Body of pancreas (tissue), 4 donors: ENCODE measurements at regions not wholly inside any gene's neighbourhood (a gene's known extent, or its start where the extent isn't known, plus 50 kb on each side); places are given as distances from the start of the nearest gene placed in this dataset.

Experiments
- ATAC-seq: fragments of 150-250 bp; one replicate; pipeline ENCODE4 v1.9.1; 2016
- DNase-seq, 4 donors: peaks; one replicate each; pipeline ENCODE4 v3.0.0-alpha.2; 2019
- H3K27ac ChIP-seq, 4 donors: fragments of 200-600 bp; sonication (generic); 1 replicate in 3 of 4; 2 replicates in 1 of 4; pipeline versions ENCODE4 v1.5.1 to v1.6.1; 2016 to 2019; ENCODE audit warnings: mild to moderate bottlenecking in 1 of 4, mixed read lengths in 1 of 4, moderate library complexity in 1 of 4
- H3K27me3 ChIP-seq, 2 donors: fragments of 200-600 bp; sonication (generic); one replicate each; pipeline ENCODE4 v1.6.0; 2016; ENCODE audit warnings: mild to moderate bottlenecking in 1 of 2
- H3K36me3 ChIP-seq, 2 donors: fragments of 200-600 bp; sonication (generic); replicated peaks in 1 of 2; 2 replicates each; pipeline ENCODE4 v1.5.1; 2016; ENCODE audit warnings: low read depth in 2 of 2; ENCODE audit not compliant: insufficient read depth in 1 of 2
- H3K4me1 ChIP-seq: fragments of 200-600 bp; sonication (generic); one replicate; pipeline ENCODE4 v1.6.0; 2016
- H3K4me3 ChIP-seq, 2 donors: fragments of 200-600 bp; sonication (generic); 1 replicate in 1 of 2; 2 replicates in 1 of 2; pipeline ENCODE4 v1.5.1; 2016 to 2019
- H3K9me3 ChIP-seq, 3 donors: fragments of 200-600 bp; sonication (generic); 1 replicate in 2 of 3; 2 replicates in 1 of 3; pipeline ENCODE4 v1.5.1; 2016
- CTCF ChIP-seq, 7 experiments: fragments of 450-650 bp in 4 of 7; fragments of 200-600 bp in 3 of 7; sonication (generic) in 3 of 7; IDR thresholded peaks; one replicate each; pipeline ENCODE4 v1.5.1; 2016 to 2019; ENCODE audit warnings: antibody characterized with exemption in 7 of 7
- POLR2A ChIP-seq, 3 donors: fragments of 450-650 bp; IDR thresholded peaks; one replicate each; pipeline ENCODE4 v1.6.1; 2016; ENCODE audit warnings: antibody characterized with exemption in 3 of 3, mild to moderate bottlenecking in 2 of 3
- WGBS, 2 donors: methylation state at CpG; one replicate each; pipeline ENCODE4 v1.1.5; 2017; 5-methylcytosine and 5-hydroxymethylcytosine counted together
- intact Hi-C: fragments of 100-400 bp; cut with DNase I; formaldehyde crosslinking; loops from one replicate; pipeline ENCODE4 v1.15.1; 2023

- Histone ChIP-seq H3K27me3 (no peaks in the 10 kb centered on the region), H3K27ac (no peak overlapping the region), H3K36me3 (no peaks in the 10 kb centered on the region), H3K9me3 (no peaks in the 10 kb centered on the region), H3K4me3 (no peak overlapping the region), H3K4me1 (no peaks in the 10 kb centered on the region)
- intact Hi-C loops: no loop called here
- TF ChIP-seq CTCF (IDR thresholded peaks at IDR 0.05) (no peak), POLR2A (IDR thresholded peaks at IDR 0.05) (no peak)
- DNase-seq (no peak), ATAC-seq (no peak)
- WGBS, 2 donors: 92% methylated on average over 4 of the region's 4 CpGs
These were observed 106.1 kb downstream of the TNFAIP3 start for GRCh38 chr6:137973201-137973600.

GRCh38 chr6:137975188-137975940, 108.3 kb downstream of the TNFAIP3 start:
- Histone ChIP-seq H3K27me3 (no peaks in the 10 kb centered on the region), H3K9me3 (no peaks in the 10 kb centered on the region), H3K36me3 (no peaks in the 10 kb centered on the region), H3K4me1 (no peaks in the 10 kb centered on the region), H3K27ac (no peak overlapping the region), H3K4me3 (no peak overlapping the region)
- intact Hi-C loops: no loop called here
- 36 to 37% methylated on average over 6 of the region's 6 CpGs for WGBS, 2 donors
- TF ChIP-seq POLR2A (IDR thresholded peaks at IDR 0.05) (no peak), CTCF (IDR thresholded peaks at IDR 0.05) (peak in 5 of 7 experiments; percentile 17 to 42 (median 36))
- ATAC-seq (no peak), DNase-seq (no peak)

- H3K4me1 ChIP-seq: no peaks in the 10 kb centered on the region
- DNase-seq (no peak), ATAC-seq (no peak)
- no peaks in the 10 kb centered on the region for H3K36me3 ChIP-seq
- no peaks in the 10 kb centered on the region for H3K9me3 ChIP-seq
- no peaks in the 10 kb centered on the region for H3K27me3 ChIP-seq
- H3K4me3 ChIP-seq: no peak overlapping the region
- intact Hi-C loops: no loop called here
- no peak overlapping the region for H3K27ac ChIP-seq
- TF ChIP-seq POLR2A (IDR thresholded peaks at IDR 0.05): no peak
- TF ChIP-seq CTCF (IDR thresholded peaks at IDR 0.05): no peak
These were observed 109.4 kb downstream of the TNFAIP3 start for GRCh38 chr6:137976430-137976829.

- H3K27ac ChIP-seq: no peak overlapping the region
- intact Hi-C loops: no loop called here
- TF ChIP-seq CTCF (IDR thresholded peaks at IDR 0.05): no peak
- TF ChIP-seq POLR2A (IDR thresholded peaks at IDR 0.05): no peak
These were observed 110.1 kb downstream of the TNFAIP3 start for GRCh38 chr6:137977206-137977605.

GRCh38 chr6:137977814-137978213, 110.8 kb downstream of the TNFAIP3 start:
- no peak for ATAC-seq
- WGBS, 2 donors: 42 to 82% methylated on average over 3 of the region's 3 CpGs
- no peak overlapping the region for H3K27ac ChIP-seq
- H3K36me3 ChIP-seq: no peaks in the 10 kb centered on the region
- no peak overlapping the region for H3K4me3 ChIP-seq
- intact Hi-C loops: no loop called here
- H3K9me3 ChIP-seq: no peaks in the 10 kb centered on the region
- no peaks in the 10 kb centered on the region for H3K4me1 ChIP-seq
- no peaks in the 10 kb centered on the region for H3K27me3 ChIP-seq
- no peak for TF ChIP-seq CTCF (IDR thresholded peaks at IDR 0.05)
- TF ChIP-seq POLR2A (IDR thresholded peaks at IDR 0.05): no peak
- no peak for DNase-seq

More at GRCh38 chr6:137977206-137977605, 110.1 kb downstream of the TNFAIP3 start:
- H3K36me3 ChIP-seq: no peaks in the 10 kb centered on the region
- no peaks in the 10 kb centered on the region for H3K9me3 ChIP-seq
- no peaks in the 10 kb centered on the region for H3K4me1 ChIP-seq
- DNase-seq (no peak), ATAC-seq (no peak)
- WGBS, 2 donors: 59 to 79% methylated on average over 5 to 6 of the region's 6 CpGs
- H3K4me3 ChIP-seq: no peak overlapping the region
- H3K27me3 ChIP-seq: no peaks in the 10 kb centered on the region
